Urinary bladder (tissue), 3 donors: ENCODE measurements at regions not wholly inside any gene's neighbourhood (a gene's known extent, or its start where the extent isn't known, plus 50 kb on each side); places are given as distances from the start of the nearest gene placed in this dataset.

Source experiments
- DNase-seq: peaks from one replicate; pipeline ENCODE4 v3.0.0-alpha.2; 2015; ENCODE audit errors: extremely low spot score
- H3K27ac ChIP-seq: one replicate; pipeline ENCODE4 v1.5.1; 2013; ENCODE audit warnings: low read depth, mild to moderate bottlenecking, moderate library complexity
- H3K36me3 ChIP-seq: one replicate; pipeline ENCODE4 v1.6.1; 2013; ENCODE audit warnings: mild to moderate bottlenecking, moderate library complexity; ENCODE audit not compliant: insufficient read depth
- H3K4me1 ChIP-seq: one replicate; pipeline ENCODE4 v1.6.1; 2013; ENCODE audit warnings: mild to moderate bottlenecking, moderate library complexity; ENCODE audit not compliant: insufficient read depth
- H3K4me3 ChIP-seq: one replicate; pipeline ENCODE4 v1.5.1; 2013; ENCODE audit warnings: low read depth, low read length
- WGBS: extraction: QIAGEN DNeasy Blood & Tissue Kit; methylation state at CpG from one replicate; pipeline ENCODE4 v1.1.7; 2013; 5-methylcytosine and 5-hydroxymethylcytosine counted together
- donor health status: healthy with polysubstance abuse.
- donor health status: healthy.

DNA sequence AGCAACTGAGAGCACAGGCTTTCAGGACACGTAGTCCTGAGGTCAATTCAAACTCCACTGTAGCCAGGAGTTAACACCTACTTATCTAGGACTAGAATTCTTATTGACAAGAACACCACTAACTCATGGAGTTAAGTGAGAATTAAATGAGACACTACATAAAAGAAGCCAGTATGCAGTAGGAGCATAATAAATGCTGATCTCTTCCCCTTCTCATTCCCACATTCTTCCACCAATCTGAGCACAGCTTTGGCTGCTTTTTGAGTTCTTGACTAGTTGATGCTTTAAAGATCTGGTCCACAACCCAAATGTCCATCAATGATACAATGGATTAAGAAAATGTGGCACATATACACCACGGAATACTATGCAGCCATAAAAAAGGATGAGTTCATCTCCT is 55.2 kb downstream of the TTC32 start:
- 88% methylated on average over 2 of the region's 2 CpGs for WGBS

DNA sequence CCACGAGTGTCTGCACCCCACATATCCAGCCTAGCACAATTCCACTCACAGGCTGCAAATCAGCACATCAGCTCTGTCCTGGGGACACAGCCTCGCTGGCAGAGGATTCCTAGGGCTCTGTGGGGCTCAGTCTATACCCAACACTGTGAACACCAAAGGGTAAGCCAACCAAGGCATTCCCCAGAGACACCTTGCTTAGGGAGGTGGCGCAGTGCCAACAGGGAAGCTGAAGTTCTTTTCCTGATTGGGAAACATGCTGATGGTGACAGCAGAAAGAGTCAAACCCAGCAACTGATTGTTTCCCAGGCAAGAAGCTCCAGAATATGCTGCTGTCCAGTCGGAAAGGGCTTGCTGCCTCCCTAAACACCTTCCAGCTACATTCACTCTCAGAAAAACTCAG is 55.8 kb downstream of the TTC32 start:
- H3K27ac ChIP-seq = no peak overlapping the region
- no peak for DNase-seq
- no peaks in the 10 kb centered on the region for H3K36me3 ChIP-seq
- 80% methylated on average over 4 of the region's 4 CpGs for WGBS
- no peak overlapping the region for H3K4me3 ChIP-seq
- no peaks in the 10 kb centered on the region for H3K4me1 ChIP-seq

More for the DNA sequence above, 55.2 kb downstream of the TTC32 start:
- no peak for DNase-seq
- Histone ChIP-seq H3K4me1 (no peaks in the 10 kb centered on the region), H3K4me3 (no peak overlapping the region), H3K36me3 (no peaks in the 10 kb centered on the region), H3K27ac (no peak overlapping the region)

DNA sequence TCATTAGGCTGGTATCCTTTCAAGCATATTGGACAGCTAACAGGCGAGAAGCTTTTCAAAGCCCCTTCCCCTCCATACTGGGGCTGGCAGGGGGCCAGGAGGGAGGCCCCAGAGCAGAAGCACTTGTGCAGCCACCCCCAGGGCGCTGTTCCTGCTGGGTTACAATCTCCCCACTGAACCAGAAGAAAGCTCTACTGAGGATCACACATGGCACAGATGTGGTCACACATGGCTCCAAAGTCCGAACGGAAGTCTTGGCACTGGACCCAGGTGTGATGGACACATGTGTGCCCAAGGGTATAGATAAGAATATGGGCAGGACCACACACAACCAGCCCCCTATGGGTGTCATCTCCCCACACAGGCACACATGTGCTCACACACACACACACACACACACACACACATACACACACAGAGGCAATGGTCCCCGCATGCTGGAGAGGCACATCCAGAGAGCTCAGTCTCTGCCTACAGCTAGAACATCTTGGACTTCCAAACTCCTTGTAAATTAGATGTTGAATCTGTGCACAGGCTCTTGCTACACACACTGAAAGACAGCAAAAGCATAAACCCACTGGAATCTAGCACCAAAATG is 56.4 kb downstream of the TTC32 start:
- Histone ChIP-seq H3K36me3 (no peaks in the 10 kb centered on the region), H3K4me3 (no peak overlapping the region), H3K4me1 (no peaks in the 10 kb centered on the region), H3K27ac (no peak overlapping the region)
- 75% methylated on average over 5 of the region's 5 CpGs for WGBS
- DNase-seq = no peak

DNA sequence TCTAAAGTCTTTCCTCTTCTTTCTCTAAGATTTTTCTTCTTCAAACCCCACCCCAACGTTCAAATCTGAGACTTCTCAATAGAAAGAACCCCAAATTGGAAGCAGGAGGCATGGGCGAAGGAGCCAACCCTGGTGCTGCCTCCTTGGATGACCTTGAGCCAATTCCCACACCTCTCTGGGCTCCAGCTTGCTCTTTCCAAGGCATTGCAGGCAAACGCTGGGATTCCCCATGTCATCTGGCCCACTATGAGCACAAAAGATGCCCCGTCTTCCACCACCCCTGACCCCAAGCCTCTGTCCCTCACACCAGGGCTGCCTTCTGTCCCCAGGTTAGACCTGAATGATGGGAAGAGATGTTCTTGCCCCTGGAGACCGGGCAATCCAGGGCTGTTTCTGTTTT is 57.0 kb downstream of the TTC32 start:
- DNase-seq = no peak
- Histone ChIP-seq H3K27ac (no peak overlapping the region), H3K36me3 (no peaks in the 10 kb centered on the region), H3K4me3 (no peak overlapping the region), H3K4me1 (no peaks in the 10 kb centered on the region)
- WGBS = 85% methylated on average over 5 of the region's 5 CpGs

DNA sequence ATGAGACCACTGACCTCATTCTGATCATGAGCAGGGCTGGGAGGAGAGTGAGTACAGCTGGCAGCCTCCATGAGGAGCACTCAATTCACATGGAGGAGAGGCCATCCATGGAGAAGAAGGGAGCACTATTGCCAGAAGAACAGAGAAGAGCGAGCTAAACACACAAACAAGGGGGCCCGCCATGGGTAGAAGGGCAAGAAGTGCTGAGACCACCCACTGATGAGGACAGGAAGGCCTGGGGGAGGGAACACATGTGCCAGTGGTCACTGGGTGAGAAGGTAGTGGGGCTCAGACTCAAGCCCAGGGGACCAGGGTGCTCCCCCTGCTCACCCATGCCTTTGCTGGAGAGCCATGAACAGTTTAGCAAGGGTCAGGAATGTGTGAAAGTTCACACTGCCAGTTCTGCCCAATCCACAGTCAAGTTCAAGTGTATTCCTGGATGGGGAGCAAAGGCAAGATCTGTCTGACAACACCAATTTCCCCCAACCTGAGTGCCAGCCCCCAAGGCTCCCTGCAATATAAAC is 57.7 kb downstream of the TTC32 start:
- Histone ChIP-seq H3K4me3 (no peak overlapping the region), H3K36me3 (no peaks in the 10 kb centered on the region), H3K27ac (no peak overlapping the region), H3K4me1 (no peaks in the 10 kb centered on the region)
- WGBS = 89% methylated on average over 2 of the region's 2 CpGs
- no peak for DNase-seq

DNA sequence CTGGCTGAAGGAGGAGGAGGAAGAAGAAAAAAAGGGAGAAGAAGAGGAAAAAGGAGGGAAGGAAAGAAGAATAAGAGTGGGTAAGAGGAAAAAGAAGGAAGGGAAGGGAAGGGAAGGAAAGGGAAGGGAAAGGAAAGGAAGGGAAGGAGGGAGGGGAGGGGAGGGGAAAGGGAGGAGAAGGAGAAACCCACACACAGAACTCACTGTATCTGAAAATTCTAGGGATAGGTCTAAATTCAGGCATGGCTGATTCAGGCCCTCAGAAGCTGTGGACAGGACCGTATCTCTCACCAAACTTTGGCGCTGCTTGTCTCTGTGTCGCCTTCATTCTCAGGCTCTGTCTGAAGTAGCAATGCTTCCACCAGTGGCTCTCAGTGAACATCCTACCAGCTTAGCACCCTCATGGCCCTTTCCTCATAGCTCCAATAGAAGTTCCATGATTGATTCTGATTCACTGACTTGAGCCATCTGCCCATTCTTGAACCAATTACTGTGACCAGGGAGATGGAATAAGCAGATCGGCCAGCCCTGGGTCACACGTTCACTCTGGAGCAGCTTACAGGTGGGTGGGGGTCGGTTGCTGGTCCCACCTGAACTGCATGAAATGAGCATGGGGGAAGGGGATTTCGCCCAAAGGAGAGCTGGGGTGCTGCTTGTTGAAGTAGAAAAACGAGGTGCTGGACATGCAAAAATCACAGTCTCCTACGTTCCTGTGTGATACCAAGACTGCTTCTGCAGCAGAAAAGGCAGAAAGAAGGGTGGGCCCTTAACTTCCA is 59.7 kb downstream of the TTC32 start:
- Histone ChIP-seq H3K27ac (no peak overlapping the region), H3K4me3 (no peak overlapping the region), H3K36me3 (no peaks in the 10 kb centered on the region), H3K4me1 (no peaks in the 10 kb centered on the region)
- DNase-seq = no peak
- 89% methylated on average over 9 of the region's 9 CpGs for WGBS

DNA sequence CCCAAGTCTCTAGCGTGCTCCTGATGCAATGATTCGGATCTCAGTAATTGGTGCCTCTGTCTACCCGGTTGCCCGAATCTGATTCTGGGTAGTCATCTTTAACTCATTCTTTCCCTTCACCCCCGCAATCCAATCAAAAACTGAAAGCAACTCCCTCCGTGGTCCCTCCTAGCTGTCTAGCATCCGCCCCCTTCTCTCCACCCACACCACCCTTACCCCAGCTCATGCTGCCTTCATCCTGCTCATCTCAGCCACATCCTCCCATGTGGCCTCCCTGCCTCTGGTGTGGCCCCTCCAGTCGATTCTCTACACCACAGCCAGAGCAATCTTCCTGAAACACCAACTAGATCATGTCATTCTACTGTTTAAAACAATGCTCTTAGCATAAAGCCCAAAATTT is 62.3 kb downstream of the TTC32 start:
- H3K4me3 ChIP-seq = no peak overlapping the region
- no peak for DNase-seq
- H3K36me3 ChIP-seq = no peaks in the 10 kb centered on the region
- no peaks in the 10 kb centered on the region for H3K4me1 ChIP-seq
- 88% methylated on average over 8 of the region's 8 CpGs for WGBS
- H3K27ac ChIP-seq = no peak overlapping the region

DNA sequence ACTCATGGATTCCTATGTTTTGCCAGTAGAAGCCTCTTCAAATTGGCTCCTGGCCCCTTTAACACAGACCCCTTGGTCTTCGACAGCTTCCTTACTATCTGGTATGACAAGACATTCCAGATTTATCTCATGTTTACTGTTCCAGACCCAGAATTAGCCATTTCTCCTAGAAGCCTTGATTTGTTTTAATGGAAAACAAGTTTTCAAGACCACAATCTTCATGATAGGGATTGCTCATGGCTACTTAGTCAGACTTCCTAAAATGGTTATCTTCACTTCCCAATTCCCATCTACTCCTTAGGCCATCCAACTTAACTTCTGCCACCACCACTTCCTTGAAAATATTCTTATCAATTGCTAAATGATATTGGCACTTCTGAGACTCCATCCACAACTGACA is 63.2 kb downstream of the TTC32 start:
- no peak for DNase-seq
- WGBS = 52% methylated on average over 1 of the region's 1 CpG
- Histone ChIP-seq H3K36me3 (no peaks in the 10 kb centered on the region), H3K4me1 (no peaks in the 10 kb centered on the region), H3K4me3 (no peak overlapping the region), H3K27ac (no peak overlapping the region)

DNA sequence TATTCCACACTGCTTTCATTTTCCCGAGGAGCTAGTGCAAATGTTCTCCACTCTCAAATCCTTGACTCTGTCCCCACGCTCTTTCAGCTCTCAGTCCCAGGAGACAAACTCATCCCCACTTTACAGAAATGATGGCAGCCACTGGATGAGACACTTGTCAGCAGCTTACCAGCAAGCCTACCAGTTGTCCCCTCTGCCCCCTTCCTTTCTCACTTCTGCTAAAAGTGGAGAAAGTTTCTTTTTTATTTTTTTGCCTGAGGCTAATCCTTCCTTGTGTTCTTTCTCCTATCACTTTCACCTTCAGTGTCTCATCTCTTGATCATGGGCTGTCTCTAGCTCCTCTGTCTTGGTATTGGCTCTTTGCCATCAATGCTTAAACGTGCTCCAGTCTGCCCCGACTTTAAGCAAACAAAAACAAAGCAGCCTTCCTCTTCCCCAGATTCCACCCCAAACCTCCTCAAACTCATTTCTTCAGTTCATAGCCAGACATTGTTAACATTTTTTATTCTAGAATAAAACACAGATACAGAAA is 64.5 kb downstream of the TTC32 start:
- 52% methylated on average over 4 of the region's 4 CpGs for WGBS
- no peak overlapping the region for H3K4me3 ChIP-seq
- no peak overlapping the region for H3K27ac ChIP-seq
- H3K4me1 ChIP-seq = no peaks in the 10 kb centered on the region
- no peak for DNase-seq
- H3K36me3 ChIP-seq = no peaks in the 10 kb centered on the region

DNA sequence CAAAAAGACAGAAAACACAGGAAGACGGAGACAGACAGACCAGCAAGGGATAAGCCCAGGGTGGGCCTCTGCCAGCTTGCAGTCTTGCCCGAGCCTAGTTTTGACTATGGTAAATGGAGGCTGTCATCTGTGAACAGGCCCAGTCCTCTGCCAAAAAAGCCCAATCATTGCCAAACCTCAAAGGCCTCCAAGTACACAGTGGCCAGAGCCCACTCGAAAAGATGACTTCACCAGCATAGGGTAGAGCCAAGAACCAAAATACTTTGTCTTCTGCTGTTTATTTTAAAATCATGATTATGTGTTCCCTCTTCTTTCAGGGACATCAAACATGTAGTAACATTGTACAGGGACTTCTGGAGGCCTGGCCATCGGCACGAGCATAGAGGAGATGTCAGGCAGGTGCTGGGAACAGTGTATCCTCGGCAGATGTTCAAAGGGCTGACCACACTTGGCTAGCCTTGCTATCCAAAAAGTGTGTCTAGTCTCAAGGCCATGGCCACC is 66.0 kb downstream of the TTC32 start:
- 37% methylated on average over 6 of the region's 6 CpGs for WGBS
- Histone ChIP-seq H3K4me3 (no peak overlapping the region), H3K4me1 (no peaks in the 10 kb centered on the region), H3K27ac (no peak overlapping the region), H3K36me3 (no peaks in the 10 kb centered on the region)
- no peak for DNase-seq

DNA sequence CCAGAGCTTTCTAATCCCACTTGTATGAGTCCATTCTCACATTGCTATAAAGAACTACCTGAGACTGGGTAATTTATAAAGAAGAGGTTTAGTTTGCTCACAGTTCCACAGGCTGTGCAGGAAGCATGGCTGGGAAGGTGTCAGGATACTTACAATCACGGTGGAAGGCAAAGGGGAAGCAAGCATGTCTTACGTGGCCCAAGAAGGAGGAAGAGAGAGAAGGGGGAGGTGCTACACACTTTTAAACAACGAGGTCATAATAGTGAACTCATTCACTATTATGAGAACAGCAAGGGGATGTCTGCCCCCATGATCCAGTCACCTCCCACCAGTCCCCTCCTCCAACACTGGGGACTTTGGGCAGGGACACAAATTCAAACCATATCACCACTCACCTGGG is 67.8 kb downstream of the TTC32 start:
- no peaks in the 10 kb centered on the region for H3K36me3 ChIP-seq
- H3K4me3 ChIP-seq = no peak overlapping the region
- H3K4me1 ChIP-seq = no peaks in the 10 kb centered on the region
- WGBS = 67% methylated on average over 3 of the region's 3 CpGs
- no peak for DNase-seq
- no peak overlapping the region for H3K27ac ChIP-seq

DNA sequence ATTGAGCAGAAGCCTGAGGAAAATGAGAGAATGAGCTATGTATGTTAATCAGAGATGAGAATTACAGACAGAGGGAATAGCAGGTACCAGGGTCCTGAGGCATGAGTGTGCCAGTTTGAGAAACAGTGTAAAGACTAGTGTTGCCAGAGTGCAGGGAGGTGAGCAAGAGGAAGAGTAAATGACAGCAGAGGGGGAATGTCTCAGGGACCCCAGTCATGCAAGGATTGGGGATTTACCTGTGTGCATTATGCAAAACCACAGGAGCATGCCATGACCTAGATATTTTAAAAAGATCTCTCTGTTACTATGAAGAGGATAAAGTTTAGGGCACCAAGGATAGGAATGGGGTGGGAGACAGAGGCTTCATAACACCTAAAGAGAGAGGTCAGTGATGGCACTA is 72.1 kb downstream of the TTC32 start:
- Histone ChIP-seq H3K4me1 (no peaks in the 10 kb centered on the region), H3K36me3 (no peaks in the 10 kb centered on the region), H3K27ac (no peak overlapping the region), H3K4me3 (no peak overlapping the region)
- DNase-seq = no peak

DNA sequence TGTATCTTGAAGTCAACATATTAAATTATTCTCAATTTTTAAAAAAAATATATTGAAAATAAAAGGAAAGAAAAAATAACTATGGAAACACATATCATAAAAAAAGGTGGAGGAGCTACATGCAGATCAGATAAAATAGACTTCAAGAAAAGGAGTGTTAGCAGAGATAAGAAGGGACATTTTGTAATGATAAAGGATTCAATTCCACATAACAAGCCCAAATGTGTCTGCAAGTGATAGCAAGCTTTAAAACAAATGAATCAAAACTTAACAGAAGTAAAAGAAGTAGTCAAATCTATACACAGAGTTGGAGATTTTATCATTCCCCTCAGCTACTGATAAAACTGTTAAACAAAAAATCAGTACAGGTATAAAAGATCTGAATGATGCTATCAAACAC is 74.9 kb downstream of the TTC32 start:
- Histone ChIP-seq H3K4me3 (no peak overlapping the region), H3K27ac (no peak overlapping the region), H3K4me1 (no peaks in the 10 kb centered on the region), H3K36me3 (no peaks in the 10 kb centered on the region)
- no peak for DNase-seq

DNA sequence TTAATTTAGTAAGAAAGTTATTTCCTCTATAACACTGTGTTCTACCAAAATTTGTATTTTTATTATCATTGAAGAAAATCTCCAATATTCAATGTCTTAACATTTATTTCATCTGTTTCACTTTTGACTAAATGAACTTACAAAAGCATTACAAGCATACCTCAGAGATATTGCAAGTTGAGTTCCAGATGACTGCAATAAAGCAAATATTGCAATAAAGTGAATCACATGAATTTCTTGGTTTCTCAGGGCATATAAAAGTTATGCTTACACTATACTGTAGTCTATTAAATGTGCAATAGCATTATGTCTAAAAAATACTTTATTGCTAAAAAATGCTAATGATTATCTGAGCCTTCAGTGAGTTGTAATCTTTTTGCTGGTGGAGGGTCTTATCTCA is 78.3 kb downstream of the TTC32 start:
- no peak for DNase-seq
- no peaks in the 10 kb centered on the region for H3K36me3 ChIP-seq
- no peak overlapping the region for H3K4me3 ChIP-seq
- H3K4me1 ChIP-seq = no peaks in the 10 kb centered on the region
- H3K27ac ChIP-seq = no peak overlapping the region
